ENCODE measurements at regions not wholly inside any gene's neighbourhood (a gene's known extent, or its start where the extent isn't known, plus 50 kb on each side); places are given as distances from the start of the nearest gene placed in this dataset.

DNA sequence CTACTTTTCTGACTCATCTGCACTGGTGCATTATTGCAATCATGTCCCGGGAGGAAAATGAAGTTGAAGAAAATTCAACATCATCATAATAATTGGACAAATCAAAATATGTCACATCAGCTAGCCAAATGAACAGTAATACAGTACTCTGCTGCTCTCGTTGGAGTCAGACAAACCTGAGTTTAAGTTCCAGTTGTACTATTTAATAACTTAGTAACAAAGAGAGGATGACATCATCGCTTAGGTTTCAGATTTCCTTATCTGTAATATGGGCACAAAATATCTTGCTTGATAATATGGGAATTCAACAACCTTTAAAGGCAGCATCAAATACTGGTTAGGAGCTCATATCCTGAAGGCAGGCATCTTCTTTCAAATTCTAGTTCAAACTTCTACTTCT lies 1248.9 kb upstream of the ACO1 start:
- Histone ChIP-seq H3K4me2 (ENCODE audit: low read depth, low read length) (no peak overlapping the region), H4K91ac (ENCODE audit: insufficient read depth, low read depth, low read length) (no peak overlapping the region), H2AFZ (replicated peaks; ENCODE audit: low read length, poor library complexity) (no peak overlapping the region), H3K27me3 (ENCODE audit: control insufficient read depth, insufficient read depth, low read length) (no peaks in the 10 kb centered on the region), H3K23ac (ENCODE audit: low read depth, low read length) (no peak overlapping the region), H3K36me3 (ENCODE audit: control insufficient read depth, insufficient read depth, low read length) (no peaks in the 10 kb centered on the region), H2BK15ac (ENCODE audit: low read depth, low read length) (no peak overlapping the region), H2BK120ac (ENCODE audit: low read depth, low read length) (no peak overlapping the region), H4K5ac (ENCODE audit: low read depth, low read length) (no peak overlapping the region), H2BK5ac (ENCODE audit: low read depth, low read length, poor library complexity, severe bottlenecking) (no peak overlapping the region), H2BK20ac (ENCODE audit: low read depth, low read length) (no peak overlapping the region), H3K56ac (ENCODE audit: extremely low read depth, insufficient read depth, low read length) (no peak overlapping the region), H3K9ac (ENCODE audit: low read depth, low read length) (no peak overlapping the region), H4K20me1 (ENCODE audit: insufficient read depth, low read length) (no peaks in the 10 kb centered on the region), H3K9me3 (ENCODE audit: control insufficient read depth, insufficient read depth, low read length) (0 out of 2 replicates have a peak, but pooled peaks cover 1% of the 10 kb centered on the region), H2AK5ac (ENCODE audit: low read depth, low read length) (no peak overlapping the region), H3K4me3 (ENCODE audit: insufficient read depth, low read depth, low read length) (no peak overlapping the region), H3K79me1 (ENCODE audit: low read depth in 1 of 2, low read length in 2 of 2) (no peaks in the 10 kb centered on the region), H3K18ac (ENCODE audit: low read depth, low read length) (no peak overlapping the region), H4K8ac (ENCODE audit: low read depth in 2 of 2, low read length in 2 of 2) (no peak overlapping the region), H3K4me1 (ENCODE audit: control insufficient read depth, insufficient read depth, low read length) (no peaks in the 10 kb centered on the region), H3K4ac (ENCODE audit: low read depth, low read length) (no peak overlapping the region), H2AK9ac (replicated peaks; ENCODE audit: low read depth, low read length, poor library complexity) (no peak overlapping the region), H3K14ac (replicated peaks; ENCODE audit: low read depth, low read length) (no peak overlapping the region), H3K9me1 (ENCODE audit: insufficient read depth, low read length) (no peaks in the 10 kb centered on the region), H3K27ac (ENCODE audit: insufficient read depth, low read length) (no peak overlapping the region)
- no peak for ATAC-seq (ENCODE audit: low read depth)
- WGBS, 2 experiments (ENCODE audit: extremely low coverage in 2 of 2, insufficient read length in 1 of 2), result no CpG with 5 or more reads among the region's 3 CpGs
- intact Hi-C loops (cut with micrococcal nuclease) (no loop called here), in situ Hi-C loops (cut with MboI; ENCODE audit: low sequenced_read_pairs) (no loop called here), dilution Hi-C loops (cut with HindIII; ENCODE audit: low sequenced_read_pairs, unreplicated experiment) (no loop called here)
- TF ChIP-seq MXI1 (IDR thresholded peaks at IDR 0.05; ENCODE audit: borderline replicate concordance, low read depth, low read length) (no peak), RAD21 (IDR thresholded peaks at IDR 0.05; ENCODE audit: low read length) (no peak)
- BruUV-seq (replicated peaks), result no TSS peak
- ChIA-PET POLR2A (ENCODE audit: unreplicated experiment) (no interaction called here), CTCF (interaction anchor here (0.6 kb wide), 1 partner anchor 13 kb away, joined by 3 read pairs; no protein-coding TSS in a partner anchor)
- DNase-seq, result no peak
